OCI-LY7 (cell line): ENCODE measurements at regions not wholly inside any gene's neighbourhood (a gene's known extent, or its start where the extent isn't known, plus 50 kb on each side); places are given as distances from the start of the nearest gene placed in this dataset.

Experiments
- BruUV-seq: library from RNA; stranded (reverse); fragments of 400-500 nt; replicated peaks from 2 replicates; lab custom pipeline; 2021; lab: Mats Ljungman, UMichigan
- CTCF ChIA-PET: fragments of 300-600 bp; sonication (Branson Sonifier 250); formaldehyde crosslinking; loops from one replicate; lab custom pipeline; 2022; ENCODE audit warnings: antibody characterized with exemption; ENCODE audit not compliant: unreplicated experiment; lab: Charles Lee
- POLR2A ChIA-PET: fragments of 300-600 bp; sonication (Branson Sonifier 250); formaldehyde crosslinking; loops from one replicate; lab custom pipeline; 2022; ENCODE audit warnings: antibody characterized with exemption; lab: Charles Lee
- DNase-seq: peaks from one replicate; pipeline ENCODE4 v3.0.0-alpha.2; 2015; ENCODE audit warnings: low spot score
- H2AFZ ChIP-seq: fragments of 200-600 bp; sonication (generic), shearing (Covaris generic); 2 replicates; pipeline ENCODE4 v1.6.1; 2014; ENCODE audit warnings: mild to moderate bottlenecking, antibody characterized with exemption, low read length, moderate library complexity
- H3K27ac ChIP-seq: fragments of 200-600 bp; sonication (generic); 2 replicates; pipeline ENCODE4 v1.5.1; 2014; ENCODE audit warnings: mixed run types, low read depth, mild to moderate bottlenecking, moderate library complexity, low read length, inconsistent platforms; ENCODE audit not compliant: poor library complexity, severe bottlenecking
- H3K36me3 ChIP-seq: fragments of 200-600 bp; sonication (generic); 2 replicates; pipeline ENCODE4 v1.6.1; 2014; ENCODE audit warnings: mild to moderate bottlenecking, antibody characterized with exemption, low read length, moderate library complexity, mixed read lengths; ENCODE audit not compliant: insufficient read depth
- H3K4me1 ChIP-seq: fragments of 200-600 bp; sonication (generic); 2 replicates; pipeline ENCODE4 v1.5.1; 2014; ENCODE audit warnings: mild to moderate bottlenecking, low read length; ENCODE audit not compliant: insufficient read depth, poor library complexity, severe bottlenecking
- H3K4me2 ChIP-seq: fragments of 200-600 bp; sonication (generic); 2 replicates; pipeline ENCODE4 v1.6.1; 2014; ENCODE audit warnings: mild to moderate bottlenecking, low read length
- H3K4me3 ChIP-seq: fragments of 200-600 bp; sonication (generic); 2 replicates; pipeline ENCODE4 v1.5.1; 2014; ENCODE audit warnings: mild to moderate bottlenecking, low read depth, low read length; ENCODE audit not compliant: poor library complexity, severe bottlenecking
- H3K79me2 ChIP-seq: fragments of 200-600 bp; sonication (generic); 2 replicates; pipeline ENCODE4 v1.6.1; 2016; ENCODE audit warnings: low read depth, mild to moderate bottlenecking, low read length, moderate library complexity, mixed read lengths; ENCODE audit not compliant: insufficient read depth
- H3K9me2 ChIP-seq: fragments of 200-600 bp; sonication (generic); 2 replicates; pipeline ENCODE4 v1.6.1; 2016; ENCODE audit warnings: mild to moderate bottlenecking, low read length, mixed read lengths; ENCODE audit not compliant: insufficient read depth
- H3K9me3 ChIP-seq: fragments of 200-600 bp; sonication (generic); 2 replicates; pipeline ENCODE4 v1.6.1; 2014; ENCODE audit warnings: mild to moderate bottlenecking, mixed run types, low read length, mixed read lengths
- H4K20me1 ChIP-seq: fragments of 200-600 bp; sonication (generic); 2 replicates; pipeline ENCODE4 v1.6.1; 2014; ENCODE audit warnings: mild to moderate bottlenecking, antibody characterized with exemption, low read length, moderate library complexity, mixed read lengths; ENCODE audit not compliant: insufficient read depth
- CTCF ChIP-seq: fragments of 200-600 bp; sonication (generic); conservative IDR thresholded peaks from 2 replicates; pipeline ENCODE4 v1.5.1; 2014; ENCODE audit warnings: mild to moderate bottlenecking, antibody characterized with exemption, low read length, moderate library complexity, mixed read lengths
- EZH2phosphoT487 ChIP-seq: fragments of 200-600 bp; sonication (generic); IDR thresholded peaks from 2 replicates; pipeline ENCODE4 v1.6.1; 2018; ENCODE audit warnings: low read depth, borderline replicate concordance, mild to moderate bottlenecking, mixed run types, antibody characterized with exemption, low read length, moderate library complexity, mixed read lengths
- intact Hi-C: fragments of 100-400 bp; cut with micrococcal nuclease; formaldehyde crosslinking; loops from one replicate; pipeline ENCODE4 v1.10.0; 2022; ENCODE audit not compliant: unreplicated experiment

GRCh38 chr15:23897531-23897930 is 210.4 kb upstream of the NDN start:
- intact Hi-C loops, result no loop called here
- no peaks in the 10 kb centered on the region for H3K4me1 ChIP-seq
- H4K20me1 ChIP-seq, result no peaks in the 10 kb centered on the region
- H3K9me2 ChIP-seq, result no peaks in the 10 kb centered on the region
- no peak overlapping the region for H2AFZ ChIP-seq
- TF ChIP-seq CTCF, result no peak
- no peak for TF ChIP-seq EZH2phosphoT487
- H3K4me2 ChIP-seq, result no peak overlapping the region
- H3K9me3 ChIP-seq, result no peaks in the 10 kb centered on the region
- POLR2A ChIA-PET, result no interaction called here
- no peak overlapping the region for H3K4me3 ChIP-seq
- no TSS peak for BruUV-seq
- H3K36me3 ChIP-seq, result no peaks in the 10 kb centered on the region
- CTCF ChIA-PET, result no interaction called here
- H3K27ac ChIP-seq, result no peak overlapping the region
- H3K79me2 ChIP-seq, result no peaks in the 10 kb centered on the region
- no peak for DNase-seq

GRCh38 chr15:23910030-23910429 is 222.9 kb upstream of the NDN start:
- H3K4me3 ChIP-seq, result no peak overlapping the region
- intact Hi-C loops, result no loop called here
- no peak for DNase-seq

DNA sequence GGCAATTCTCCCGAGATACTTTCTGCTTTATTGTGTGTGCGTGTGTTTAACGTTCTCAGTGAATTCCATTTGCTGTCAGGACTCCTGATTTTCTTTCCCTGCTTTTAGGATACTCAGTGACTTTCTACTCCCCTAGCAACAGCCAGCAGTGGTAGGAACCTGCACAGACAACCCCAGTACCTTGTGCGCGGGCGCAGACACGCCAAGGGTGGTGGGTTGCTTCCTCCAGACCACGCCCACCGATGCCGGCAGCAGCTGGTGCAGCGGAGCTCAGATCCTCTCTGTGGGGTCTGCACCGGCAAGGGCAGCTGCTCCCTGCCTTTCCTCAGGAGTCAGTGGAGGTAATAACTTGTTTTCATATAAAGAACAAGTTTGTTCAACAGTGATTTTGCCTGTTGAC is 225.1 kb upstream of the NDN start:
- H3K9me3 ChIP-seq, result no peaks in the 10 kb centered on the region
- H3K36me3 ChIP-seq, result no peaks in the 10 kb centered on the region
- ChIA-PET POLR2A (no interaction called here), CTCF (no interaction called here)
- H4K20me1 ChIP-seq, result no peaks in the 10 kb centered on the region
- H3K4me1 ChIP-seq, result no peaks in the 10 kb centered on the region
- no peak for TF ChIP-seq EZH2phosphoT487
- no peak for TF ChIP-seq CTCF
- H3K4me3 ChIP-seq, result no peak overlapping the region
- intact Hi-C loops, result no loop called here
- H3K27ac ChIP-seq, result no peak overlapping the region
- H3K9me2 ChIP-seq, result no peaks in the 10 kb centered on the region
- H3K79me2 ChIP-seq, result no peaks in the 10 kb centered on the region
- no TSS peak for BruUV-seq
- DNase-seq, result no peak
- no peak overlapping the region for H2AFZ ChIP-seq
- H3K4me2 ChIP-seq, result no peak overlapping the region

More at GRCh38 chr15:23910030-23910429, 222.9 kb upstream of the NDN start:
- no peaks in the 10 kb centered on the region for H3K79me2 ChIP-seq
- H3K27ac ChIP-seq, result no peak overlapping the region
- no peaks in the 10 kb centered on the region for H3K4me1 ChIP-seq
- H3K9me3 ChIP-seq, result no peaks in the 10 kb centered on the region
- no TSS peak for BruUV-seq
- H3K9me2 ChIP-seq, result no peaks in the 10 kb centered on the region
- H2AFZ ChIP-seq, result no peak overlapping the region
- H4K20me1 ChIP-seq, result no peaks in the 10 kb centered on the region
- ChIA-PET CTCF (no interaction called here), POLR2A (no interaction called here)
- H3K4me2 ChIP-seq, result no peak overlapping the region
- TF ChIP-seq CTCF (no peak), EZH2phosphoT487 (no peak)
- no peaks in the 10 kb centered on the region for H3K36me3 ChIP-seq
